ENCODE measurements at regions not wholly inside any gene's neighbourhood (a gene's known extent, or its start where the extent isn't known, plus 50 kb on each side); places are given as distances from the start of the nearest gene placed in this dataset.

DNA sequence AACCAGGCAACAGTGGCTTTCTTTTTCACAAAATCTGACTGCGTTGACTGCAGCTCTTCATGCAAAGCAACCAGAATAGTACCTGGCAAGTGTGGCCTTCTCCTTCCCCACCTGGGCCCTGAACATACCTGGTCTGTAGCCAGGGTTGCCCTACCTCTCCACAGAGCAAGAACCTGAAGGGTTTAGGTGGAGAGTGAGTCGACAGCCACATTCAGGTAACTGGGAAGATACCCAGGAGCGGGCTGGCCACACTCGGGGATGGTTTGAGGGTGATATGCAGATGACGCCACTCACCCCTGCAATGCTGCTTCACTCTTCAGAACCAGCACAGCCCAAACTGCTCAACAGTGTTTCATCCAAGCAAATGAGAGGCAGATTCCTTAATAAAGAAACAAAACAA is 117.3 kb downstream of the TTC32 start:
- no peak for DNase-seq (ENCODE audit: low read depth)

DNA sequence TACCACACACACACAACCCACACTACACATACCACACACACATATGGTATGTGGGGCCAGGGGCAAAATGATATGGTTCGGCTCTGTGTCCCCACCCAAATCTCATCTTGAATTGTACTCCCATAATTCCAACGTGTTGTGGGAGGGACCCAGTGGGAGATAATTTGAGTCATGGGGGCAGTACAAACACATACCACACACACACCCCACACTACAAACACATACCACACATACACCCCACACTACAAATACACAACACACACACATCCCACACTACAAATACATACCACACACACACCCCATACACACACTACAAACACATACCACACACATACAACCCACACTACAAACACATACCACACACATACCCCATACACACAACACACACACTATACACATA is 117.8 kb downstream of the TTC32 start:
- no peak for DNase-seq (ENCODE audit: low read depth)

DNA sequence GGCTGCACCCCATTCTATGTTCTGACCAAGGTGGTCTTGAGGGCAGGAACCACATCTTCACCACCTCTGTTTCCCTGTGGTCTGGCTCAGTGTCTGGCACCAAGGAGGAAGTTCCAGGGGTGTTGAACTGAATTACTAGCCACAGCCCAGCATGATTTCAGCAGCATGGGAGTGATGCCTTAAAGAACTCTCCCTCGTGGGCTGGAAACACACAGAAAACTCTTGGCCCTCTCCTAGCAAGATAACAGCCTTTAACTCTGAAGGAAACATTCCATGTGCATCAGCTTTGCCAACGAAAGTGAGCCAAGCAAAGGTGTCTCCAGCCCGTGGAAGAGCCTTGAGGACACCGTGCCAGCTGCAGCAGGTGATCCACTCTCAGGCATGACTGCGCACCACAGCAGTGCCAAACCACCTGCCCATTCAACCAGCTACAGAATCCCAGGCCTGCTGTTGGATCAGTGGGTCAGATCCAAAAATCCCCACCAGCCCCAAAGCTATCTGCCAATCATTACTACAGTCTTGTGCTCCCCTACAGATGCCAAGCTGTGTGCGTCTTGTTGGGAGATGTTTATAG is 124.8 kb downstream of the TTC32 start:
- DNase-seq (ENCODE audit: low read depth), result no peak

DNA sequence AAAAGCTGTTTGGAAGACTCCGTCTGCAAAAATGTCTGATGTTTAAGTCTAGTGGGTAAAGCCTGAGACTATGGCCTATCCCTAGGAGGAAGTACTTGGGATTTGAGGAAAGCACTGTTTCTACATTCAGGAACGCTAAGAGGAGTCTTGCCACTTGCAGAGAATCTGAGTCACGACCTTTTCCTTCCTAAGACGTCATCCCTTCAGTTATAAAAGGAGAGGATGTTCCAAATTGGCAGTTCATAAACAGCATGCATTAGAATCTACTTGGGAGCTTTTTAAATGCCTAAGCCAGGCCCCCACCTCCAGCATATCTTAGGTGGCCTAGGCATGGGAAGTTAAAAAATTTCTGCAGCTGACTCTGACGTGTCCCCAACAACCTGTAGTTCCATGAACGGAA is 125.9 kb downstream of the TTC32 start:
- DNase-seq (ENCODE audit: low read depth), result no peak

DNA sequence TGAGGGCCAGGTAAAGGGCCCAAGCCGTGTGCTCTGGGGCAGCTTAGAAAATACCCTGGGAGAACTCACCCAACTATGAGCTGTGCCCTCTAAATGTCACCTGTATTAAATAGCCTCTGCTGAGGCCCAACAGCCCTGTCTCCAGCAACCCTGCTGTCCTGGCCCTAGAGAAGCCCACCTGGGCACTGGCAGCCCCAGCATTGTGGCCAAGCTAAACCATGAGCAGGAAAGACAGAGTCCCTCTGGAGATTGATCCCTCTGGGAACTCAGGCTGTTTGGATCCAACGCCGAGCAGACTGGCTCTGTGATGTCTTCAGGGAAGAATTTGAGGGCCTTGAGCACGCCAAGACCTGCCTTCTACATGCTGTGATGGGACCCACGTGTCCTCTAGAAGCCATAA is 126.5 kb downstream of the TTC32 start:
- DNase-seq (ENCODE audit: low read depth), result no peak

DNA sequence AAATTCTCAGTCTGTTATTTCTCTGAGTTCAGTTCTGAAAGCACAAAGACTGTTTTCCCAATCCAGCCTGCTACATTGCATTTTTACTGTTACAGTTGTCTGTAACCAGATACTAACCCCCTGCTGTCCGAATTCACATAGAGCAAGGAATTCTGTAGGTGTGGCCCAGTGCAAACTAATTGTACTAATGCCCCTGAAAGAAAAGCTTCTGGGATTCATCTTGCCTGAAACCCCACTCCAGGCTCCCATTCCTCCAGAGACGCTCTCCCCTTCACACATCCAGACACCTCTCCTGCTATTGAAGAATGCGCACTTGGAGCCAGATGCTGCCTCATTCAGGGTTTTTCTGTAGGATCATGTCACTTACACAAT is 127.0 kb downstream of the TTC32 start:
- no peak for DNase-seq (ENCODE audit: low read depth)

DNA sequence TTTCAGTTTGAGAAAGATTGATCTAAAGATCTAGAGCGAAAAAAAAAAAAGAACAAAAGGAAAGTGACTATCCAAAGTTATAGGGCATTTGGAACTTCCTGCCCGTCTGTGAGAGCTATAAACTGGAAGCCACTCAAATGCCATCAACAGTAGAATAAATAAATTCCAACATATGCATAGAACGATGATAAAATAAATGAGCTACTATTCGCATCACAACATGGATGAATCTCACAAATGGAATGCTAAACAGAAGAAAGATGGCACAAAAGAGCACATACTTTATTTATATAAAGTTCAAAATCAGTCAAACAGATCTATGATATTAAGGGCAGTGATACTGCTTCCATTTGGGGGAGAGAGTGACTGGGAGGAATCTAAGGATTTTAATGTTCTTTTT is 128.8 kb downstream of the TTC32 start:
- no peak for DNase-seq (ENCODE audit: low read depth)

DNA sequence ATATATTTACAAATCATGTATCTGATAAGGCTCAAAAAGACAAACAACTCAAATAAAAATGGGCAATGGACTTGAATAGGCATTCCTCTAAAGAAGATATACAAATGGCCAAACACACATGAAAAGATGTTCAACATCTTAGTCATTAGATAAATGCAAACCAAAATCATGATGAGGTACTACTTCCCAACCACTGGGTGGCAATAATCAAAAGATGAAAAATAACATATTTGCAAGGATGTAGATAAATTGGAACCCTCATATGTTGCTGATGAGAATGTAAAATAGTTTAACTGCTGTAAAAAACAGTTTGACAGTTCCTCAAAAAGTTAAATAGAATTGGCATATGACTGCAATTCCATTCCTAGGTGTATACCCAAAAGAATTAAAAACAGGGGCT is 132.3 kb downstream of the TTC32 start:
- DNase-seq (ENCODE audit: low read depth), result no peak

DNA sequence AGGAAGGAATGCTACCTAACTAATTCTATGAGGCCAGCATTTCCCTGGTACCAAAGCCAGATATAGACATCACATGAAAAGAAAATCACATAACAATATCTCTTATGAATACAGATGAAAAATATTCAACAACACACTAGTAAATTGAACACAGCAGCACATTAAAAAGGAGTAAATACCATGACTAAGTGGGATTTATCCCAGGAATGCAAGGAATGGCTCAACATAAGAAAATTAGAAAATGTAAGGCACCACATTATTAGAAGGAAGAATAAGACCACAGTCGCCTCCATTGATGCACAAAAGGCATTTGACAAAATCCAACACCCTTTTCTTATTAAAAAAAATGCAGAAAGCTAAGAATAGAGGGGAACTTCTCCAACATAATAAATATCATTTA is 133.9 kb downstream of the TTC32 start:
- no peak for DNase-seq (ENCODE audit: low read depth)

DNA sequence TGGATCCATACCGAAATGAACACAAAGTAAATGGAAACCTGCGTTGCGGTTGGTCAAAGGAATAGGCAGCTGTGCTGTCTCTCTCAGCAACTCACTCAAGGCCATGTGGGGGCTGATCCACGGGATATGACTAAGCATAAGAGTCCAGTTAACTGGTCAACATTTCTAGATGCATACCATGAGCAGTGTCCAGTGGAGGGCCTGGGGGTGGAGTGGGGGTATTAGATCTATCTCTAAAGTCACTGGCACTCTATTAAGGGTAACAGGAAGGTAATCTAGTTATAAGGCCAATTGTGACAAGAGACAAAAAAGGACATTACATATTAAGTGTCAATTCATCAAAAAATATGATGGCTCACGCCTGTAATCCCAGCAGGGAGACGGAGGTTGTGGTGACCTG is 136.8 kb downstream of the TTC32 start:
- no peak for DNase-seq (ENCODE audit: low read depth)

DNA sequence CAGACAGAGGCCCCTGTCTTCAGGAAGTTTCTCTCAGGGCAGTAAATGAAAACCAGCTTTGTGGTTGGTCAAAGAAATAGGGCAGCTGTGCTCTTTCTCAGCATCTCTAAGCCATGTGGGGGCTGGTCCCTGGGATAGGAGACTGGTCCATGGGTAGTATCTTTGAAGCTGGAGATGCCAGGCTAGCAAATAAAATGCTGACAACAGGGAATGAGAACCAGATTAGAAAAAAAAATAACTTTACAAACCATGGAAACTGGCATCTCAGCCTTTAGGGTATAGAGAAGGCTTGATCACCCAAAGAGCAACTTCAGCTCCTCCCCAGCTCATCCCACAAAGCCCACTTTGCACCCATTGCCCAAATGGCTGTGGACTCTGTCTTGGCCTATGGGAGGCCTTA is 138.1 kb downstream of the TTC32 start:
- DNase-seq (ENCODE audit: low read depth), result no peak

DNA sequence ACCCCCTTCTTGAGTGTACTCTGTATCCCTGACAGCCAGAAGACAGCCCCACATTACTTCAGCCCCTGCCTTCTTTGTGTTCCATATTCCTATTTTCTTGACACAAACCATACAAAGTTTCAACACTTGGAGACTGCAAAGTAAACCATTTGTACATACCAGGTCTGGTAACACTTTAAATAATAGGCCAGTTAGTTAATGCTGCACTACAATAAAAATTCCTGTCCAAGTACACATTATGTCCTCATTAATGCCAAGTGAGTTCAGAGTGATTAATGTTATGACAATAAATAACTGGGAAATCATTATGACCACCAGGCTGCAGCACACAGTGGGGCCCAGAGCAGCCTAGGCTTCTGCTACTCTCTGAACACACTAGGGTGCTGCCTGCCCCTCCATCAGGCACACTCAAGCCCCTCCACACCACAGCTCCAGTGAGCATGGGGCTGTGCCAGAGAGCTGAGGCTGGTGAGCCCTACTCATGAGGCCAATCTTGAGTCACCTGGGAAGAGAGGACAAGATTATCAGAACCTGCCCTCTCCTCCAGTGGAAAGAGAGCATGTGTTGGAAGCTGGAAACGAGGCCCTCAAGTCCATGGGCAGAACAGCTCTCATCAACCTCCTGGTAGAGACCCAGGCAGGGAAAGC is 138.7 kb downstream of the TTC32 start:
- no peak for DNase-seq (ENCODE audit: low read depth)

DNA sequence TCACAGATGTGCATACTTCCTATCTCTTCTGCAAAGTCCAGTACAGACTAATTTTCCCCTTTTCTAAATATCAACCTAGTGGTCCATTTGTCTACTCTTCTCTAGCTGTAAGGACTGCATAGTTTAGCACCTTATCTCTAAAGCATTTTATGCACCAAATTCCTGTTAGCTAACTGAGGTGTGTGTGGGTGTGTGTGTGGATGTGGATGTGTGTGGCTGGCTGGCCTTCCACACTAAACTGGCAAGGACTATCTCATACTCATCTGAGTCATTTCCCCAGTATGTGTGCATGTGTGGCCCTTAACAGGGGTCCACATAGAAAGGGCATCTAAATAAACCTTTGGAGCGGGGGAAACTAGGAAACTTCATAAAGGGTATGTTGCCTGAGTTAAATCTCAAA is 139.6 kb downstream of the TTC32 start:
- no peak for DNase-seq (ENCODE audit: low read depth)

DNA sequence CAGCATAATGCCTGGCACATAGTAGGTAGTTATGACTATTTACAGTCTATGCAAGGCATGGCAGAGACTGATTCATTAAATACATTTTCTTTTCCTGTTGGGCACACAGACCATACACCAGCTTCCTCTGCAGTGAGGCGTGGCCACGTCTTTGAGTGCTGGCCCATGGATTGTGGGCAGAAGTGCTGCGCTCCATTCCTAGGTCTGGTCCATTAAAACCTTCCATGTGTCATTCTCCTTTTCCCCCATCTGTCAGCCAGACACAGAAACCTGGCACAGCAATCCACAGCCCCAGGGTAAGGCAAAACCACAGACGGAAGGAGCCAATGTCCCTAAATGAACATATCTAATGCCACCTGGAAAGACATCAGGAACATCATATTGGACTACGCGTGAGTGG is 141.9 kb downstream of the TTC32 start:
- DNase-seq (ENCODE audit: low read depth), result no peak

DNA sequence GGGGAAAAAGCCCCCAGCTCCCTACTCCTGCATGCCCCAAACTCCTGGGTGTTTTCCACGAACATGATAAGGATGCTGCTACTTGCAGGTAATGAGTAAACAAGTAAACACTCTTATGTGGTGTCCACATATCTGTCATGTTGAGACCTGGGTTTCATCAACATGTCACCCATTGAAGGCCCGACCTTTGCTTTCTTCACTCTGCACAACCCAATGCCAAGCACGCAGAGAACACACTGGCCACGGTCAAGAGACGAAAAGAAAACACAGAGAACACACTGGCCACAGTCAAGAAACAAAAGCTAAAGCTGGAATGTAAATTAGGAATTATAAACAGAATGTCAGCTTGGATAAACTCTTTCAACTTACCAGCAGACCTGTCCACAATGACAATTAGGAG is 143.1 kb downstream of the TTC32 start:
- no peak for DNase-seq (ENCODE audit: low read depth)

DNA sequence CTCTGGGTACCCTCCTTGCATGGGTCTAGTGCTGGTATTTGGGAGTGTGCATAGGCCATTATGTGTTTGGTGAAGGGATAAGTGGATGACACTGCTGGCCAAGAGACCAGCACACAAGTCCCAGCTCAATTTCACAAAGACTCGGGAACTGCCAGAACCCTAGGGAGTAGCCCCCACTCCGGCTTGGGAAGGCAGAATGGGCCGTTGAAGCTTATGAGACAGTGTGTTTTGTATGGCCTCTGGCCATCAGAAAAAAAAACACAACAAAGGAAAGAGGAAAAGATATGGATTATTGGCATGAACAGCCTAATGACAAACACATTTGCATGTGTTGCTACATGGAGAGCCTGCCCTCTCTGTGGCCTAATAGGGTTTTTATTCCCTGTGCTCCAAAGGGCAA is 144.2 kb downstream of the TTC32 start:
- DNase-seq (ENCODE audit: low read depth), result no peak

DNA sequence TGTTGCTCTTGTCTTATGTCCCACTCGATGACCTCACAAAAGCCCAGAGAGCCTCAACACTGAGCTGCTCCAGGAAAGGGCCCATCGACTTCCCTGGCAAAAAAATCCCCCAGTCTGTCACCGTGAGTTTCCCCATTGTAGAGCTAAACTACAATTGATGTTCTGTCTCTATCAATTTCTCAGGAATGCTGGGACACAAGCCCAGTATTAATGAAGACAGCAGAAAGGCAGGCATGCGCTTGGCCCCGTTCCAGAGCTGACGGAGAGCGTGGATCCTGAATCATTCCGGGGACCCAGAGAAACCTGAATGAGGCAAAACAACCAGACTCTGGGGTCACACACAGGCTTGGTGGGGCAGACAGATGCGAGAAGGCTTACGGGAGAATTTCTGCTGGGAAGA is 146.9 kb downstream of the TTC32 start:
- DNase-seq (ENCODE audit: low read depth), result no peak

DNA sequence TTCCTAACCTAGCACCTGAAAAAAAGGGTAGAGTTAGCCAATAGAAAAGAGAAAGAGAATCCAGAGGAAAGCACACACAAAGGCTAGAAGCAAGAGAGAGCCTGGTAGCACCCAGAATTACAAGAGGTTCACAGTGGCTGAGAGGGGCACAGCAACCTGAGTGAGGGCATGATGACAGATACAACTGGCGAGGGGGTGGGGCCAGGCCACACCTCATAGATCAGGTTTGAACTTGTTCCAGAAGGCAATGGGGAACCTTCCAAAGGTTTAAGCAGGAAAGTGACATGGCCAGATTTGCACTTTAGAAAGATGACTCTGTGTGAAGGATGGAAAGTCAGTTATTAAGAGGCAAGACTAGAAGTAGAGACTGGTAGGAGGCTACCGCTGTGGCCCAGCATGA is 148.0 kb downstream of the TTC32 start:
- no peak for DNase-seq (ENCODE audit: low read depth)

DNA sequence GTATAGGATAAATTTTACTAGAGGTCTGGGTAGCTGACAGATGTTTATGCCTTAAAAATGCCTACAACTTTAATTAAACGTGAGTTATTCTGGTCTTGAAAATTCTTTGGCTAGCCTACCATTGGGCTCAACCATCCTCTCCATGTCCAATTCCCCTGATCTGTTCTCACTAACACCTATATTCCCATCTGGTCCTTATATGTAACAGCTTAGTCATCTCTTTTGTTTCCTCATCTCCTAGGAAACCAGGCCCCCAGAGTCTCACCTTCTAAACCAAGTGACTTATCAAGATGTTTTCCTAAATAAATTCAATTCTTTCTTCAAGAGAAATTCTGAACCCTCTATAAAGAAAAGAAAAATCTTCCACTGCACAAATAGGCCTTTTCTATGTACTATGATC is 148.5 kb downstream of the TTC32 start:
- no peak for DNase-seq (ENCODE audit: low read depth)

DNA sequence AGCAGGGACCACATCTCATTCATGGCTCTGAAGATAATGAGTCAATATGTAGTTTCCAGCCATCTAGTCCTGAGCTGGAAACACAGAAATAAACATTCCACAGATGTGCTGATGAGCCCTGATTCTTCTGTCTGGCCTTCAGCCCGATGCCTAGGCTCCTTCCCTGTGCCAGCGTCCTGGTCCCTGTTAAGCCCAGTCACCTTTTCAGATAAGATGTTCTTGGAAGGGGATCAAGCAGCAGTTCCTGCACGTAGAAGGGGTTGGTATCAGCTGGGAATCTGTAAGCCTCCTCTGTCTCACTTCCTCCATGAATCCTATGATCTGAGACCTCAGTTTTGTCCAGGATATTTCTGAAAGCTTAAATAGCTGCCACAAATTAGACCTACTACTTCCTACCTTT is 149.3 kb downstream of the TTC32 start:
- DNase-seq (ENCODE audit: low read depth), result no peak

DNA sequence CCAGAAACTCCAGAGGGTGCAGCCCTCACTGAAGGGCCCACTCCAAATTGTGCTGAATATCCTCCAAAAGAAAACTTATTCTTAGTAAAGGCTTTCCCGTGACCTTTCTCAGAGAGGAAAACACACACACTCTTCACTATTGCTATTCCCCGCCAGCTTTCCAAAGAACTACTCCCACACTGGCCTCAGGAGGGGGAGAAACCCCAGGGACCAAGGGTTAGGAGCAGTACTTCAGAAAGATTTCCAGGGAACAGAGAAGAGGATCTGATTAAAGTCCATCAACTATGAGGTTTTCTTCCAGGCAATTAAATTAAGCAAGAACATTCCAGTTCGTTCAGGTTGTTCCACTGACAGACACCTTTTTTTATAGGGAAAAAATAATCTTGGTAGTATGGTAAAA is 150.2 kb downstream of the TTC32 start:
- DNase-seq (ENCODE audit: low read depth), result no peak

DNA sequence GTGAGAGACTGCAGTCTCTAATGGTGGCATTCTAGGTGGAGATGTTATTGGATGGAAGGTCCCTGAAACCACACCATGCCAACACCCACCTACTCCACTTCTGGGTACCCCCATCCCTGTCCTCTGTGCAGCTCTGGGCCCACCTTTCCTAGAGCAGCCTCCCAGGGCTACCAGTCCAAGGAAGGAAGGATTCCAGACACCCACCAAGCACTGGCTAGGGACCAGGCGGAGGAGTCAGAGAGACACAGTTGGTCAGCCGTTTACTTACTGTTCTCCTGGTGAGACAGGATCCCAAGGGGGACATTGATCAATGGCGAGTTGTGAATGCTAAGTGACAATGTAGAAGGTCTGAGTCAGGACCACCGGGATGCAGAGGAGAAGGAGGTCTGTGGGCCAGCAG is 151.6 kb downstream of the TTC32 start:
- DNase-seq (ENCODE audit: low read depth), result no peak

DNA sequence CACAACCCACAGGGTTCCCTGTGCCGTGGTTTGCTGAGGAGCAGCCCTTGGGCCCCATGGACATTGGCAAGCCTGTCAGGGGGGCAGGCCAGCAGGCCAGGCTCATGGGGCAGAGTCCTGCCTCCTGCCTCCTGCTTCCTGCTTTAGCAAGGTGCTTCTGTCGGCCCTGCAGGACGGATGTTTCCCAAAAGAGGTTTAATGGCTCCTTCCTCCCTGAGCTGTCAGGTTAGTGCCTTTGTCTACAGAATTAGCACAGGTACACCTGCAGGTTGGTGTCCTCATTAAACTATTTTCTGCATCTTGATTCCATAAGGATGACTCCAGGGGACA is 152.3 kb downstream of the TTC32 start:
- no peak for DNase-seq (ENCODE audit: low read depth)

DNA sequence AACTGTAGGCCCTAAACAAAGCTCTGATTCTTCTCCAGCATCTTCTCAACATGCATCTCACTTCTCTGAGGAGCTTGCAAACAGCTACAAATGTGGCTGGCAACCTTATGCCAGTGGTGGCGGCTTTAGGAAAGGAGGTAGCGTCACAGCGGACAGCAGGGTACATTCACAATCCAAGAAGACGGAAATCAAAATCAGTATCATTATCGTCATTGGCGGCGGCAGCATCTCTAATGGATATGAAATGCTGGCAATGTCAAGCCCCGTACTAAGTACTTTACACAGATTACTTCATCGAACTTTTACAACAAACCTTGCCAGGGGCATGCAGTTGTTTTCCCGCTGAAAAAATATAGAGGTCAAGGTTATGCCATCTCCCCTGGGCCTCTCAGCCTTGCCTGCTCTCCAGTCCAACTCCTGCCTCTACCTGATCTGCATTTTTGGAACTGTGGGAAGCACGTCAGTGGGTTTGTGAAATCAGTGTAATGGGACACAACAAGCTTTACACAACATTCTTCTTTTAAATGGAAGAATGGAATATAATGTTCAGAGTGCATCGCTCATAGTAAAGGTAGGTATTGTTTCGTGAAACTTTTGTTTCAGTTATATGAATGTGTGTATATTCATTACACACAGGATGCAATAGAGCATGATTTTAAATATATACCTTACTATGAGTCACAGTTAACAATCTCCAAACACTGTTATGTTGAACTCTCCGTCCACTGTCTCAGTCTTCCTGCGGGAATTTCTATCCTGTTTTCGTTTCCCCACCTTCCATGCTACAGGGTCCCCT is 152.9 kb downstream of the TTC32 start:
- no peak for DNase-seq (ENCODE audit: low read depth)
